ENCODE measurements at regions not wholly inside any gene's neighbourhood (a gene's known extent, or its start where the extent isn't known, plus 50 kb on each side); places are given as distances from the start of the nearest gene placed in this dataset.

GRCh38 chr5:124511791-124512190, 234.6 kb downstream of the ZNF608 start:
- TF ChIP-seq CTCF (IDR thresholded peaks at IDR 0.05) (no peak), MXI1 (IDR thresholded peaks at IDR 0.05; ENCODE audit: low read depth, low read length) (no peak), PBX3 (IDR thresholded peaks at IDR 0.05) (no peak), RFX5 (IDR thresholded peaks at IDR 0.05; ENCODE audit: low read length) (no peak)

Data from SK-N-SH (cell line).